HCT116 (cell line): ENCODE measurements at regions not wholly inside any gene's neighbourhood (a gene's known extent, or its start where the extent isn't known, plus 50 kb on each side); places are given as distances from the start of the nearest gene placed in this dataset.

Experiments used
- ATAC-seq: fragments of 200-7000 bp; cut with Tn5 transposase; 2 replicates; pipeline ENCODE4 v1.9.1; 2020; ENCODE audit warnings: mild to moderate bottlenecking, moderate library complexity
- BruUV-seq: library from RNA; stranded (reverse); fragments of 400-500 nt; replicated peaks from 2 replicates; lab custom pipeline; 2021; lab: Mats Ljungman, UMichigan
- CTCF ChIA-PET: fragments of 300-600 bp; sonication (Branson Sonifier 250); formaldehyde crosslinking; loops from one replicate; lab custom pipeline; 2021; ENCODE audit warnings: antibody characterized with exemption; lab: Charles Lee
- POLR2A ChIA-PET: fragments of 300-600, 350-600 bp; sonication (Branson Sonifier 250); formaldehyde crosslinking; loops from one replicate; lab custom pipeline; 2021; ENCODE audit warnings: antibody characterized with exemption; lab: Charles Lee
- RAD21 ChIA-PET, 2 experiments: fragments of 300-600 bp; sonication (Branson Sonifier 250); formaldehyde crosslinking; loops; one replicate each; lab custom pipeline; 2023; ENCODE audit warnings: low total read pairs in 2 of 2; ENCODE audit not compliant: uncharacterized antibody in 2 of 2, unreplicated experiment in 2 of 2, low non-redundant PET in 1 of 2; lab: Charles Lee
- DNase-seq: peaks from one replicate; pipeline ENCODE4 v3.0.0-alpha.2; 2010; ENCODE audit warnings: low read depth, low spot score
- H2AFZ ChIP-seq: fragments of 200-600 bp; shearing (Covaris generic), sonication (generic); 2 replicates; pipeline ENCODE4 v1.6.1; 2017; ENCODE audit warnings: low read depth, mixed run types, mixed read lengths, antibody characterized with exemption, low read length; ENCODE audit not compliant: poor library complexity, severe bottlenecking
- H3K27ac ChIP-seq: 2 replicates; pipeline ENCODE4 v1.5.1; 2012; ENCODE audit warnings: low read depth, low read length
- H3K27me3 ChIP-seq: fragments of 200-600 bp; sonication (generic); 2 replicates; pipeline ENCODE4 v1.6.1; 2016; ENCODE audit warnings: mixed run types, low read length, mixed read lengths; ENCODE audit not compliant: insufficient read depth
- H3K36me3 ChIP-seq, 2 experiments: fragments of 200-500 bp in 1 of 2; fragments of 200-600 bp in 1 of 2; sonication (Bioruptor generic) in 1 of 2; sonication (generic) in 1 of 2; 2 replicates each; pipeline versions ENCODE4 v1.5.1 to v1.6.1; 2014 to 2016; ENCODE audit warnings: low read length in 2 of 2, inconsistent platforms in 1 of 2, mixed read lengths in 1 of 2, mixed run types in 1 of 2; ENCODE audit not compliant: insufficient read depth in 2 of 2, control insufficient read depth in 1 of 2
- H3K4me1 ChIP-seq, 2 experiments: fragments of 200-600 bp in 1 of 2; sonication (generic) in 1 of 2; 2 replicates each; pipeline versions ENCODE4 v1.5.1 to v1.6.1; 2012 to 2017; ENCODE audit warnings: low read length in 2 of 2, inconsistent platforms in 1 of 2, mild to moderate bottlenecking in 1 of 2, mixed read lengths in 1 of 2, mixed run types in 1 of 2, moderate library complexity in 1 of 2; ENCODE audit not compliant: insufficient read depth in 2 of 2, control insufficient read depth in 1 of 2
- H3K4me2 ChIP-seq: fragments of 200-600 bp; sonication (generic); 2 replicates; pipeline ENCODE4 v1.6.1; 2017; ENCODE audit warnings: mixed run types, low read length, mixed read lengths
- H3K4me3 ChIP-seq, 2 experiments: fragments of 200-600 bp in 1 of 2; sonication (generic) in 1 of 2; replicated peaks in 1 of 2; 2 replicates each; pipeline ENCODE4 v1.5.1; 2011 to 2016; ENCODE audit warnings: low read length in 2 of 2, control low read depth in 1 of 2, low read depth in 1 of 2, mild to moderate bottlenecking in 1 of 2, mixed read lengths in 1 of 2, mixed run types in 1 of 2
- H3K79me2 ChIP-seq: fragments of 200-600 bp; sonication (generic); 2 replicates; pipeline ENCODE4 v1.6.1; 2017; ENCODE audit warnings: mild to moderate bottlenecking, mixed run types, low read length, moderate library complexity, mixed read lengths; ENCODE audit not compliant: insufficient read depth
- H3K9ac ChIP-seq: fragments of 200-600 bp; sonication (generic); 2 replicates; pipeline ENCODE4 v1.6.1; 2016; ENCODE audit warnings: low read length, mixed read lengths
- H3K9me2 ChIP-seq: fragments of 200-600 bp; sonication (generic), shearing (Covaris generic); 2 replicates; pipeline ENCODE4 v1.6.1; 2017; ENCODE audit warnings: mixed run types, mild to moderate bottlenecking, moderate library complexity; ENCODE audit not compliant: insufficient read depth
- H3K9me3 ChIP-seq, 2 experiments: fragments of 200-500 bp in 1 of 2; fragments of 200-600 bp in 1 of 2; sonication (Bioruptor generic) in 1 of 2; sonication (generic) in 1 of 2; 2 replicates each; pipeline ENCODE4 v1.6.1; 2014 to 2017; ENCODE audit warnings: low read length in 2 of 2, mixed read lengths in 2 of 2, inconsistent platforms in 1 of 2, low read depth in 1 of 2, mild to moderate bottlenecking in 1 of 2, mixed run types in 1 of 2, moderate library complexity in 1 of 2; ENCODE audit not compliant: control insufficient read depth in 1 of 2, insufficient read depth in 1 of 2
- H4K20me1 ChIP-seq: fragments of 200-600 bp; sonication (generic), shearing (Covaris generic); 2 replicates; pipeline ENCODE4 v1.6.1; 2017; ENCODE audit warnings: mixed run types, mild to moderate bottlenecking, moderate library complexity; ENCODE audit not compliant: insufficient read depth
- CBX3 ChIP-seq: IDR thresholded peaks from 2 replicates; pipeline ENCODE4 v1.6.1; 2012; ENCODE audit warnings: low read depth
- CEBPB ChIP-seq: IDR thresholded peaks from 2 replicates; pipeline ENCODE4 v1.6.1; 2012; ENCODE audit warnings: low read depth
- EZH2 ChIP-seq: fragments of 200-600 bp; sonication (generic); IDR thresholded peaks from 2 replicates; pipeline ENCODE4 v1.6.1; 2017; ENCODE audit warnings: antibody characterized with exemption, mixed run types
- EZH2phosphoT487 ChIP-seq: fragments of 200-600 bp; IDR thresholded peaks from 2 replicates; pipeline ENCODE4 v1.6.1; 2018; ENCODE audit warnings: antibody characterized with exemption, borderline replicate concordance
- FOSL1 ChIP-seq: IDR thresholded peaks from 2 replicates; pipeline ENCODE4 v1.6.1; 2012; ENCODE audit warnings: low read depth
- POLR2A ChIP-seq: IDR thresholded peaks from 2 replicates; pipeline ENCODE4 v1.7.0; 2011; ENCODE audit warnings: borderline replicate concordance; ENCODE audit not compliant: insufficient read depth, insufficient read length; ENCODE audit errors: extremely low read depth
- POLR2AphosphoS5 ChIP-seq: IDR thresholded peaks from 2 replicates; pipeline ENCODE4 v1.6.1; 2011; ENCODE audit warnings: mild to moderate bottlenecking, low read depth, low read length, moderate library complexity
- RAD21 ChIP-seq: IDR thresholded peaks from 2 replicates; pipeline ENCODE4 v1.6.1; 2012; ENCODE audit warnings: low read depth, mild to moderate bottlenecking
- SIN3A ChIP-seq: IDR thresholded peaks from 2 replicates; pipeline ENCODE4 v1.6.1; 2012; ENCODE audit warnings: low read depth
- SP1 ChIP-seq: IDR thresholded peaks from 2 replicates; pipeline ENCODE4 v1.6.1; 2012; ENCODE audit warnings: low read depth
- SRF ChIP-seq: IDR thresholded peaks from 2 replicates; pipeline ENCODE4 v1.6.1; 2012; ENCODE audit warnings: low read depth
- TCF7L2 ChIP-seq: IDR thresholded peaks from 2 replicates; pipeline ENCODE4 v1.7.0; 2011; ENCODE audit warnings: borderline replicate concordance, inconsistent platforms; ENCODE audit not compliant: insufficient read depth, insufficient read length; ENCODE audit errors: extremely low read depth
- ZFX ChIP-seq: fragments of 450-650 bp; IDR thresholded peaks from 2 replicates; pipeline ENCODE4 v1.6.1; 2017
- ZNF274 ChIP-seq: fragments of 200-500 bp; sonication (Bioruptor generic); IDR thresholded peaks from 2 replicates; pipeline ENCODE4 v1.6.1; 2014; ENCODE audit warnings: mild to moderate bottlenecking, low read depth, low read length, inconsistent platforms
- intact Hi-C: fragments of 100-400 bp; cut with micrococcal nuclease; formaldehyde crosslinking; loops from 2 replicates; pipeline ENCODE4 v1.10.0; 2022
- TF ChIP-seq, protein P1 (sequence below): IDR thresholded peaks from 2 replicates; pipeline ENCODE4 v1.6.1; 2012
- TF ChIP-seq, protein P2 (sequence below): IDR thresholded peaks from 2 replicates; pipeline ENCODE4 v1.6.1; 2012
- TF ChIP-seq, protein P3 (sequence below), 3 experiments: fragments of 200-600 bp in 1 of 3; sonication (generic) in 1 of 3; IDR thresholded peaks in 2 of 3; conservative IDR thresholded peaks in 1 of 3; 2 replicates each; pipeline ENCODE4 v1.5.1; 2012 to 2017; ENCODE audit warnings: low read depth in 2 of 3, low read length in 2 of 3, antibody characterized with exemption in 1 of 3, borderline replicate concordance in 1 of 3, control low read depth in 1 of 3, mild to moderate bottlenecking in 1 of 3, mixed read lengths in 1 of 3, mixed run types in 1 of 3, moderate library complexity in 1 of 3; ENCODE audit not compliant: insufficient read depth in 1 of 3

DNA sequence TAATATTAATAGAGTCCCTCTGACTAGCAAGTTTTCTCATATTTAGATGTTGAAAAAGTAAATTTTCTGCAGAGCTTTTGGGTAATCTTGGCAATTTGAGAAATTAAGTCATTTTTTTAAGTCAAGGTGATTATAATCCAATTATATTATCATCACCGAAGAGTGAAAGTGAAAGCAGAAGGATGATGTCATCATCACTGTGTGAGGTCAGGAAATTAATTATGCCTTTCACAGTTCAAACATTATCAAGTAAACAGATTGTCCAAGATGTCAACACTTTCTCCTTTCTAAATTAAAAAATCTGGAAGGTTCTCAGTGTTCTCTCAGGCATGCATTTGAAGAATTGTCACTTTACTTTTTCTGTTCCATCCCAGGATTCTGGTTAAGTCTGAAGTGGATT lies 296.0 kb downstream of the TBX15 start:
- BruUV-seq, result no TSS peak
- no peak for ATAC-seq
- H2AFZ ChIP-seq, result no peak overlapping the region
- H4K20me1 ChIP-seq, result no peaks in the 10 kb centered on the region
- intact Hi-C loops, result no loop called here
- ChIA-PET RAD21 (no interaction called here), CTCF (no interaction called here), POLR2A (no interaction called here)
- no peak overlapping the region for H3K27ac ChIP-seq
- H3K9ac ChIP-seq, result no peak overlapping the region
- H3K4me1 ChIP-seq, result no peaks in the 10 kb centered on the region
- H3K79me2 ChIP-seq, result no peaks in the 10 kb centered on the region
- no peaks in the 10 kb centered on the region for H3K27me3 ChIP-seq
- H3K36me3 ChIP-seq, result no peaks in the 10 kb centered on the region
- no peak overlapping the region for H3K4me2 ChIP-seq
- DNase-seq, result no peak
- no peaks in the 10 kb centered on the region for H3K9me2 ChIP-seq
- TF ChIP-seq SIN3A (no peak), ZNF274 (no peak), SRF (no peak), CEBPB (no peak), POLR2AphosphoS5 (no peak)
- TF ChIP-seq, protein P1, sequence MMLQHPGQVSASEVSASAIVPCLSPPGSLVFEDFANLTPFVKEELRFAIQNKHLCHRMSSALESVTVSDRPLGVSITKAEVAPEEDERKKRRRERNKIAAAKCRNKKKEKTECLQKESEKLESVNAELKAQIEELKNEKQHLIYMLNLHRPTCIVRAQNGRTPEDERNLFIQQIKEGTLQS, result no peak
- TF ChIP-seq, protein P2, sequence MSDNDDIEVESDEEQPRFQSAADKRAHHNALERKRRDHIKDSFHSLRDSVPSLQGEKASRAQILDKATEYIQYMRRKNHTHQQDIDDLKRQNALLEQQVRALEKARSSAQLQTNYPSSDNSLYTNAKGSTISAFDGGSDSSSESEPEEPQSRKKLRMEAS, result no peak
- TF ChIP-seq, all 23 proteins: peak for 0
- Histone ChIP-seq H3K4me3 (no peak overlapping the region), H3K9me3 (peaks cover 0 to 7% of the 10 kb centered on the region in 2 experiments; a peak in 1 of 4 replicates)

DNA sequence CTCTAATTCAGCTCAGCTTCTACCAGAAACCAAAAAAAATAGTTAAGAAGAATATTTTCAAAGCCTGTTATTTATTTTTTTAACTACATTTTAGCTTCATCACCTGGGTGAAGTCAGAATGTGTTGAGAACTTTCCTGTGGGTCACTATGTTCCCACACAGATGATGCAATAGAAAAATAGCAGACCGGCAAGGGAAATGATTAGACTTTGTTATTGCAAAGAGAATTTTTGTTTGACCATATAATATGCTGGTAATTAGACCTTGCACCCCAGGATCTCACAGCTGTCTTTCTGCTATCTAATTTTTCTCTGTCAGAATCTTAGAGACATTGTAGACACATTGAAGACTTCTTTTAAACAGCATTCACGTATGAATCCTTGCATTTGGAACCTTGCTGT lies 299.3 kb downstream of the TBX15 start:
- Histone ChIP-seq H4K20me1 (no peaks in the 10 kb centered on the region; the same call in 1 of the 2 replicates), H3K9me2 (no peaks in the 10 kb centered on the region), H3K27me3 (no peaks in the 10 kb centered on the region), H3K9ac (no peak overlapping the region), H3K4me2 (no peak overlapping the region), H3K79me2 (no peaks in the 10 kb centered on the region), H3K9me3 (peaks cover 0 to 7% of the 10 kb centered on the region in 2 experiments; a peak in 1 of 4 replicates), H3K4me1 (no peaks in the 10 kb centered on the region), H3K4me3 (no peak overlapping the region), H3K36me3 (no peaks in the 10 kb centered on the region), H3K27ac (no peak overlapping the region), H2AFZ (no peak overlapping the region)
- RAD21 ChIA-PET, result no interaction called here
- TF ChIP-seq, protein P1, result no peak
- TF ChIP-seq POLR2AphosphoS5, result no peak
- TF ChIP-seq ZNF274, result no peak
- TF ChIP-seq POLR2A, result no peak
- TF ChIP-seq EZH2, result no peak
- TF ChIP-seq CBX3, result no peak
- no peak for TF ChIP-seq SP1
- TF ChIP-seq, protein P2, result no peak
- TF ChIP-seq FOSL1, result no peak
- no peak for TF ChIP-seq RAD21
- TF ChIP-seq EZH2phosphoT487, result no peak
- TF ChIP-seq ZFX, result no peak
- TF ChIP-seq, protein P3, sequence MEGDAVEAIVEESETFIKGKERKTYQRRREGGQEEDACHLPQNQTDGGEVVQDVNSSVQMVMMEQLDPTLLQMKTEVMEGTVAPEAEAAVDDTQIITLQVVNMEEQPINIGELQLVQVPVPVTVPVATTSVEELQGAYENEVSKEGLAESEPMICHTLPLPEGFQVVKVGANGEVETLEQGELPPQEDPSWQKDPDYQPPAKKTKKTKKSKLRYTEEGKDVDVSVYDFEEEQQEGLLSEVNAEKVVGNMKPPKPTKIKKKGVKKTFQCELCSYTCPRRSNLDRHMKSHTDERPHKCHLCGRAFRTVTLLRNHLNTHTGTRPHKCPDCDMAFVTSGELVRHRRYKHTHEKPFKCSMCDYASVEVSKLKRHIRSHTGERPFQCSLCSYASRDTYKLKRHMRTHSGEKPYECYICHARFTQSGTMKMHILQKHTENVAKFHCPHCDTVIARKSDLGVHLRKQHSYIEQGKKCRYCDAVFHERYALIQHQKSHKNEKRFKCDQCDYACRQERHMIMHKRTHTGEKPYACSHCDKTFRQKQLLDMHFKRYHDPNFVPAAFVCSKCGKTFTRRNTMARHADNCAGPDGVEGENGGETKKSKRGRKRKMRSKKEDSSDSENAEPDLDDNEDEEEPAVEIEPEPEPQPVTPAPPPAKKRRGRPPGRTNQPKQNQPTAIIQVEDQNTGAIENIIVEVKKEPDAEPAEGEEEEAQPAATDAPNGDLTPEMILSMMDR (IDR thresholded peaks at IDR 0.05 in 2 of 3, conservative IDR thresholded peaks at IDR 0.05 in 1 of 3; ENCODE audit: borderline replicate concordance in 1 of 3, insufficient read depth in 1 of 3, low read depth in 2 of 3, low read length in 2 of 3), result no peak
- no peak for TF ChIP-seq CEBPB
- TF ChIP-seq TCF7L2, result no peak
- no peak for DNase-seq
- POLR2A ChIA-PET, result no interaction called here
- no peak for ATAC-seq
- CTCF ChIA-PET, result no interaction called here
- intact Hi-C loops, result no loop called here
- BruUV-seq, result no TSS peak
